Small intestine (tissue), 7 donors: ENCODE measurements at regions not wholly inside any gene's neighbourhood (a gene's known extent, or its start where the extent isn't known, plus 50 kb on each side); places are given as distances from the start of the nearest gene placed in this dataset.
A peak's percentile ranks its signal among the peaks of the same experiment; 100 is the strongest.

ENCODE experiments used
- DNase-seq, 2 donors: peaks; one replicate each; pipeline versions ENCODE4 v3.0.0 to v3.0.0-alpha.2; 2013
- FAIRE-seq: peaks from 2 replicates; lab custom pipeline; 2012; peaks lifted over from hg19 to GRCh38; lab: Jason Lieb, UNC
- H3K27ac ChIP-seq, 3 donors: one replicate each; pipeline ENCODE4 v1.5.1; 2013; ENCODE audit warnings: low read length in 2 of 3, mild to moderate bottlenecking in 2 of 3, control low read depth in 1 of 3, inconsistent platforms in 1 of 3, low read depth in 1 of 3, moderate library complexity in 1 of 3
- H3K27me3 ChIP-seq, 3 donors: one replicate each; pipeline ENCODE4 v1.6.1; 2013; ENCODE audit warnings: low read length in 3 of 3, inconsistent platforms in 1 of 3; ENCODE audit not compliant: control insufficient read depth in 3 of 3, insufficient read depth in 3 of 3
- H3K36me3 ChIP-seq, 3 donors: one replicate each; pipeline ENCODE4 v1.6.1; 2013; ENCODE audit warnings: low read length in 3 of 3, inconsistent platforms in 1 of 3, low read depth in 1 of 3, mild to moderate bottlenecking in 1 of 3, moderate library complexity in 1 of 3; ENCODE audit not compliant: control insufficient read depth in 3 of 3, insufficient read depth in 2 of 3
- H3K4me1 ChIP-seq, 3 donors: one replicate each; pipeline ENCODE4 v1.6.1; 2013; ENCODE audit warnings: low read length in 2 of 3, inconsistent platforms in 1 of 3, low read depth in 1 of 3, mild to moderate bottlenecking in 1 of 3, moderate library complexity in 1 of 3; ENCODE audit not compliant: control insufficient read depth in 3 of 3, insufficient read depth in 2 of 3
- H3K4me3 ChIP-seq, 3 donors: one replicate each; pipeline ENCODE4 v1.5.1; 2013; ENCODE audit warnings: low read length in 3 of 3, control low read depth in 1 of 3, inconsistent platforms in 1 of 3, low read depth in 1 of 3, mild to moderate bottlenecking in 1 of 3, moderate library complexity in 1 of 3
- H3K9me3 ChIP-seq, 2 donors: one replicate each; pipeline ENCODE4 v1.6.1; 2013; ENCODE audit warnings: low read depth in 1 of 2, low read length in 1 of 2; ENCODE audit not compliant: control insufficient read depth in 2 of 2, insufficient read depth in 1 of 2
- WGBS, 3 donors: extraction: QIAGEN DNeasy Blood & Tissue Kit; methylation state at CpG; one replicate each; pipeline ENCODE4 v1.1.7; 2013; 5-methylcytosine and 5-hydroxymethylcytosine counted together
- donor health status: healthy with polysubstance abuse.
- donor health status: control.
- donor health status: control.
- donor health status: Bipolar disorder and iron deficiency.
- donor health status: healthy.

DNA sequence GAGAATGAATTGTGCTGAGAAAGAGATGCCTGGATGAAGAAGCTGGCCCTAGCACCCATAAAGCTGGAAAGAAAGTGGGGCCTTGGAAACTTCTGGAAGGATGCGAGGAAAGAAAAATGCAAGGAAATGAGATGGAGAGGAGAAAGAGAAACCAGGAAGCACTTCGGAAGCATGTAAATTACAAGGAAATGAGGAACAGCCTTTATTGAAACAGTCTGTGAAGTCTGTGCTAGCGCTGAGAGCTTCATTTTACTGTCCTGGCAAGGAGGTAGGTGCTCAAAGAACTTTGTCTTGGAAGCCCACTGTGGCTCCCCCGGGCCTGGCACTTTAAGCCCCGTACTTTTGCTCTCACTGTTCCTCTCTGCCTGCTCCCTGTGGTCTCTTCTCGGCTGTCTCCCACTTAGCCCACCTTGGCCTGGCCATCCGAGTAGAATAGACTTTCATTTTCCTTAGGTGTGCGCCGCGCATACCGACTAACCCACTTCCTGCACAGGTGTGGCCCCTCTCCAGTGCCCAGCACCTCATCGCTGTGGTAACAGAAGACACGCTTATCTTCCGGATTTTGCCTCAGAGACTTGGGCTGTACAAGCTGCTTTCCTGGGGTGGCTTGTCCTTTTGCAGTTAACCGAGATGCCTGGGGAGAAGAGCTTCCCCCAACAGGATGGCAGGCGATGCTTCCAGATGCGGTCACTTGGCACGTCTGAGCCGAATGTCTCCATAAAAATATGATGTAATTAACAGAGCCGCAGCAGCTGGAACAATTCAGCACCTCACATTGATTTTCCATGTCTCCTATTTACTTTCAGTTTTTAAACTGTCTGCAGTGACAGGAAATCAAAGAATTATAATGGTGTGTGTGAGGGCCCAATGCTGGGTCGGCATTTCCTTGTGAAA is 199.6 kb downstream of the HRH4 start:
- FAIRE-seq (no peak), DNase-seq (peak in 1 of 2 donors; percentile 33)
- 12 to 25% (median 20%) methylated on average over 21 of the region's 21 CpGs for WGBS, 3 donors
- Histone ChIP-seq H3K27me3 (no peaks in the 10 kb centered on the region), H3K36me3 (no peaks in the 10 kb centered on the region), H3K9me3 (no peaks in the 10 kb centered on the region), H3K4me1 (peaks cover 0 to 7% (median 0%) of the 10 kb centered on the region in 3 donors), H3K4me3 (peak overlapping the region in 1 of 3 donors; percentile 7), H3K27ac (peak overlapping the region in 1 of 3 donors; percentile 82)

DNA sequence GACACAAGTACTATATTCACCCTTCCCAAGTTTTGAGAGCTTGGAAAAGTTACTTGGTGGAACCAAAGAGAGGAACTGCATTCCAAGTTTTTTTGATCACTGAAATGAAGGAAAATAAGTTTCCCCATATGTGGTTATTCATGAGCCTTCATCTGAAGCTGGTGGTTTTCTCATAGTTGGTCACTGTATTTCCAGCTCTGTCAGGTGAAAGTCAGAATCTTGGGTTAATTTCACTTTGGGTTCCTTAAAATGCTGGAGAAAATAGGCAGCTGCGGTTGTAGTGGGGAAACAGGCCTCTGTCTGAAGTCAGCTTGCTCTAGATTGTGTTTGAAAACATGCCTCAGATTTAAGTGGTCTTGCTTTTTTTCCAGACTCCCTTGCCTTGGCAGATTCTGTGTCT is 200.5 kb downstream of the HRH4 start:
- no peaks in the 10 kb centered on the region for H3K36me3 ChIP-seq
- DNase-seq (no peak), FAIRE-seq (no peak)
- H3K27ac ChIP-seq, result no peak overlapping the region
- WGBS, 3 donors, result 45 to 86% (median 81%) methylated on average over 1 of the region's 1 CpG
- H3K9me3 ChIP-seq, result no peaks in the 10 kb centered on the region
- no peaks in the 10 kb centered on the region for H3K27me3 ChIP-seq
- peaks cover 0 to 5% (median 0%) of the 10 kb centered on the region in 3 donors for H3K4me1 ChIP-seq
- no peak overlapping the region for H3K4me3 ChIP-seq

DNA sequence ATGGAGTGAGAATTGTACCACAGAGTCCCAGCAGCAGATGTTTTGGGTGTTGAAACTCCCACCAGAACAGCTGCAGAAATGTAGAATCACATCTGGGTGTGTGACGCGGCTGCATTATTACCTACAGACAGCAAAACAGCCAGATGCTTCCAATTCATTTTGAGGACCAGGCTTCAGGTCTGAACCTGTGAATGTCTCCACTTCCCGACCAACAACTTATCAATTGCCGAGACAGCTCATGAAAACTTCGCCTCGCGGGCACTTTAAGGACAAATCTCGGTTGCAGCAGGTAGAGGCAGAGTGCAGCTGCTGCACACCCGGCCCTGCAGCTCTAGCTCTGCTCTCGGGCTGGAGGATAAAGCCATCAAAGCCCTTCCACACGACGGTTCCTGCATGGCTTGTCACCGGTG is 202.0 kb downstream of the HRH4 start:
- FAIRE-seq (no peak), DNase-seq (no peak)
- no peaks in the 10 kb centered on the region for H3K36me3 ChIP-seq
- H3K9me3 ChIP-seq, result no peaks in the 10 kb centered on the region
- WGBS, 3 donors, result 66 to 71% (median 69%) methylated on average over 13 of the region's 13 CpGs
- peaks cover 0 to 3% (median 0%) of the 10 kb centered on the region in 3 donors for H3K4me1 ChIP-seq
- H3K27ac ChIP-seq, result no peak overlapping the region
- H3K27me3 ChIP-seq, result no peaks in the 10 kb centered on the region
- no peak overlapping the region for H3K4me3 ChIP-seq

DNA sequence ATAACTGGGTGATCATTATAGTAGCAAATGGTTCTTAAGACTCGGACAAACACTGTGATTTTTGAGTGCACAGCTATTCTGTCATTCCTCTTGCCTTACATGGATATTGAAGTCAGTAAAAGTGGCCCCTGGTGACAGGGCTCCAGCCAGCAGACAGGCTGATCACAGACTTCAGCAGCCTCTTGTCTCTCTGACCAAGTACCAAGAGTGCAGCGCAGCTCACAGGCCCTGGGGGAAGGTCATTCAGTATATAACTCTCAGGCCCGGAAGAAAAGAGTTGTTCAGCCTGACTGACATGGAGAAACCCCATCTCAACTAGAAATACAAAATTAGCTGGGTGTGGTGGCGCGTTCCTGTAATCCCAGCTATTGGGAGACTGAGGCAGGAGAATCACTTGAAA is 202.6 kb downstream of the HRH4 start:
- no peaks in the 10 kb centered on the region for H3K36me3 ChIP-seq
- FAIRE-seq (no peak), DNase-seq (no peak)
- no peaks in the 10 kb centered on the region for H3K9me3 ChIP-seq
- no peak overlapping the region for H3K4me3 ChIP-seq
- 88 to 92% (median 90%) methylated on average over 5 of the region's 5 CpGs for WGBS, 3 donors
- no peak overlapping the region for H3K27ac ChIP-seq
- H3K4me1 ChIP-seq, result peaks cover 0 to 3% (median 0%) of the 10 kb centered on the region in 3 donors
- no peaks in the 10 kb centered on the region for H3K27me3 ChIP-seq

DNA sequence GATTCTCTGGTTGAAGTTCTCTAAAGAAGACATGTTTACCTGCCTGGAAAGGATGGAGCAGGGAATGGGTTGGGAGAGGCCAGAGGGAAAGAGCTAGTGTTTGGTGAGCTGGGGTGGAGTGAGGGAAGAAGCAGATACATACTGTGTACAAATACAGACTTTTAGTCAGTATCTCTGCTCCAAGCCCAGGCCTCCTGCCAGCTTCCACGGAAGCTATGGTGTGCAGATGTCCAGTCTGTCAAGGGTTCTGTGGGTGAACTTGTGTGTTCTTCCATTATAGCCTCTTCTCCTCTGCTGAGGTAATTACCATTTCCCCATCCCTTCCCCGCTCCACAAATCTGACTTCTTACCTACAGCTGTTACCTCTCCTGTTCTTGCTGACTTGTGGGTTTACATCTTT is 208.6 kb downstream of the HRH4 start:
- Histone ChIP-seq H3K4me1 (no peaks in the 10 kb centered on the region), H3K4me3 (no peak overlapping the region), H3K27me3 (no peaks in the 10 kb centered on the region), H3K27ac (no peak overlapping the region), H3K9me3 (no peaks in the 10 kb centered on the region), H3K36me3 (no peaks in the 10 kb centered on the region)
- 62 to 75% (median 70%) methylated on average over 2 of the region's 2 CpGs for WGBS, 3 donors
- DNase-seq (no peak), FAIRE-seq (no peak)

DNA sequence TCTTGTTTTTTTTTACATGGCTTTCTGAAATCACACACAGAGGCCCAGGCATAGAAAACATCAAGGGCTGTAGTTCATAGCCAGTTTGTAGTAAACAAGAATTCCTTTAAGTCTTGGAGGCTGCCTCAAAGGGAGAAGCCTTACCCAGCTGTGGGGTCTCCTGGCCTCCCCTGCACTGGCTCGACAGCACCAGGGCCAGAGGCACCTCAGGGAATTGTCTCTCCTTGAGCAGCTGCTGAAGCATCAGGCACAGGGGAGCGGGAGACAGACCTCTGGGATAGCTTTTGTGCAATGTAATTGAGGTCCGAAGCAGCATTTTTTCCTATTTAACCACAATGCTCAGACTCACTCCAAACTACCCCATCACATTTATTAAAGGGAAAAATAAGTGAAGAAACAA is 209.1 kb downstream of the HRH4 start:
- Histone ChIP-seq H3K27ac (no peak overlapping the region), H3K9me3 (no peaks in the 10 kb centered on the region), H3K36me3 (no peaks in the 10 kb centered on the region), H3K4me3 (no peak overlapping the region), H3K27me3 (no peaks in the 10 kb centered on the region), H3K4me1 (no peaks in the 10 kb centered on the region)
- DNase-seq, result no peak
- 66 to 69% (median 68%) methylated on average over 3 of the region's 3 CpGs for WGBS, 3 donors
- FAIRE-seq, result no peak

DNA sequence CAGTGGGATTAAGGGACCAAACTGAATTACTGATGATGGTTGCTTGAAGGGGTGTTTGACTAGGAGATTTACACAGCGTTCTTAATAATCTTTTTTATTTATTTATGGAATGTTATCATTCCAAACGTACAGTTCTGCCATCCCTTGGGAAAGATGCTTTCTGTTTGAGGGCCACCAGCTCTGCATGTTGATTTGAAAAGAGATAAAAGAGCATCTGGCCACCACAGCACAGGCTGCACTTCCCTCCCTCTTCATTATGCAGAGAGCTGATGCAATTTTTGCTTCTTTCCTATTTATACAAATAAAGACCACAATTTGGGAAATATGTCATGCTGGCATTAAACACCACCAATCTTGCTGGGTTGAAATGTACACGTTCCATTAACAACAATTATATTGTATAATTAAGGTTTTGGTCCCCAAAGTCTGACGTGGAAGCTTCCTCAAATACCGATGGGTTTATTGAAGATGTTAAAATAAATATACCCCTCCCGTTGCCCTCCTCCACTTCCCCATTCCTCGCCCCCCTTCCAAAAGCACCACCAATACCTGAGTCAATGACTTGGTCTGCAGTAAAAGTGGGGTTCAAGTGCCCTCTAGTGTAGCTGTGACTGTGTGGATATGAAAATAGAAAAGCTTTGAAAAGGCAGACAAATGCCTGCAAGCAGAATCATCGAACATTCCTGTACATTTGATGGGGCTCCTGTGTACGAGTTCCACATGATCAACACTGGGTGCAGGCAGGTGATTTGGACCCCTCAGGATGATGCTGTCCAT is 211.9 kb downstream of the HRH4 start:
- H3K36me3 ChIP-seq, result no peaks in the 10 kb centered on the region
- no peaks in the 10 kb centered on the region for H3K9me3 ChIP-seq
- 32 to 51% (median 36%) methylated on average over 9 of the region's 9 CpGs for WGBS, 3 donors
- H3K4me3 ChIP-seq, result no peak overlapping the region
- no peak overlapping the region for H3K27ac ChIP-seq
- H3K4me1 ChIP-seq, result no peaks in the 10 kb centered on the region
- no peaks in the 10 kb centered on the region for H3K27me3 ChIP-seq
- DNase-seq, result no peak
- no peak for FAIRE-seq

DNA sequence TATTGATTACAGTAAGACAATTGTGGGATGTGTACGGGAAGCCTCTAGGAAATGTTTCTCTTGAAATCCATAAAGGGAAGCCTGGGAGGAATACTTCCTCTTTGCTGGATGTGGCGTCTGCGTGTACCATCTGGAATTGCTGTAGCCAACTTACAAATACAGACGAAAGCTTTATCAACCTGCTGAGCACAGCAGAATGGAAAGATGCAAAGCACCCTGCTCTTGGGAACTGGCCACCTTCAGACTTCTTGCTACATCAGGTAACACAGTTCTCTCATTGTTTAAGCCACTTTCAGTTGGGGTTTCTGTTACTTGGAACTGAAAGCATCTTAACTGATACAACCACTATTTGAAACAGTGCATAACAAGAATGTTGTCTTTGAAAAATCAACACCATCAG is 213.8 kb downstream of the HRH4 start:
- H3K4me3 ChIP-seq, result no peak overlapping the region
- no peak overlapping the region for H3K27ac ChIP-seq
- 66 to 71% (median 71%) methylated on average over 4 of the region's 4 CpGs for WGBS, 3 donors
- DNase-seq, result no peak
- H3K27me3 ChIP-seq, result no peaks in the 10 kb centered on the region
- H3K4me1 ChIP-seq, result no peaks in the 10 kb centered on the region
- no peaks in the 10 kb centered on the region for H3K36me3 ChIP-seq
- no peaks in the 10 kb centered on the region for H3K9me3 ChIP-seq
- no peak for FAIRE-seq
